Peyer's patch (tissue), 4 donors: ENCODE measurements at regions not wholly inside any gene's neighbourhood (a gene's known extent, or its start where the extent isn't known, plus 50 kb on each side); places are given as distances from the start of the nearest gene placed in this dataset.

Experiments
- DNase-seq, 3 donors: peaks; one replicate each; pipeline ENCODE4 v3.0.0-alpha.2; 2017 to 2019
- H3K27ac ChIP-seq, 4 donors: fragments of 200-600 bp; sonication (generic); one replicate each; pipeline ENCODE4 v1.5.1; 2016 to 2019
- H3K27me3 ChIP-seq, 2 donors: fragments of 200-600 bp; sonication (generic); one replicate each; pipeline ENCODE4 v1.5.1; 2019
- H3K36me3 ChIP-seq, 3 donors: fragments of 200-600 bp; sonication (generic); one replicate each; pipeline ENCODE4 v1.5.1; 2016 to 2019
- H3K4me1 ChIP-seq, 4 donors: fragments of 200-600 bp; sonication (generic); one replicate each; pipeline ENCODE4 v1.5.1; 2016 to 2019
- H3K4me3 ChIP-seq, 4 donors: fragments of 200-600 bp; sonication (generic); 1 replicate in 3 of 4; 2 replicates in 1 of 4; pipeline ENCODE4 v1.5.1; 2016 to 2019; ENCODE audit warnings: mild to moderate bottlenecking in 1 of 4
- H3K9me3 ChIP-seq, 4 donors: fragments of 200-600 bp; sonication (generic); one replicate each; pipeline ENCODE4 v1.5.1; 2016 to 2019; ENCODE audit warnings: mild to moderate bottlenecking in 1 of 4
- POLR2A ChIP-seq, 2 donors: fragments of 450-650 bp; IDR thresholded peaks; one replicate each; pipeline ENCODE4 v1.5.1; 2017; ENCODE audit warnings: antibody characterized with exemption in 2 of 2, mild to moderate bottlenecking in 2 of 2, moderate library complexity in 2 of 2
- TF ChIP-seq, protein P1 (sequence below), 6 experiments: fragments of 450-650 bp in 4 of 6; fragments of 200-600 bp in 2 of 6; sonication (generic) in 1 of 6; IDR thresholded peaks; one replicate each; pipeline ENCODE4 v1.5.1; 2017 to 2019; ENCODE audit warnings: antibody characterized with exemption in 6 of 6, mild to moderate bottlenecking in 3 of 6, moderate library complexity in 1 of 6

DNA sequence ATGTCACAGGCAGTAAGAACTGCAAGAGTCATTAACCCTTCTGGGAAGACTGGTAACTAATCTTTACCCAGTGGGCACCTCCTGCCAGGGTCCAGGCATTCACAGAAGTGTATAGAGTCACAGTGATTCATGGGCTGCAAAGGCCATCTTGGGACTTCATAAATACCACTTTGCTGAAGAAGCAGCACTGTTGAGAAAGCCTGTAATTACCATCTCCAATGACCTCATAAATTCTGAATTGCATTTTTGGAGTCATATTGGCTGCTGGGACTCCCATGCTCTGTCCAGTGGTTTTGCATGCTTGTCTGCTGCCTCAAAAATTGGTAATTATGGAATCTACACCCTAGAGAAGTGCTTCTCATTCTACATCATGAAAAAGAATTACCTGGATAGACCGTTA lies 837.2 kb downstream of the NTRK3 start:
- no peaks in the 10 kb centered on the region for H3K27me3 ChIP-seq
- no peak overlapping the region for H3K27ac ChIP-seq
- H3K9me3 ChIP-seq, result no peaks in the 10 kb centered on the region
- H3K4me1 ChIP-seq, result no peaks in the 10 kb centered on the region
- H3K36me3 ChIP-seq, result no peaks in the 10 kb centered on the region
- TF ChIP-seq, protein P1, sequence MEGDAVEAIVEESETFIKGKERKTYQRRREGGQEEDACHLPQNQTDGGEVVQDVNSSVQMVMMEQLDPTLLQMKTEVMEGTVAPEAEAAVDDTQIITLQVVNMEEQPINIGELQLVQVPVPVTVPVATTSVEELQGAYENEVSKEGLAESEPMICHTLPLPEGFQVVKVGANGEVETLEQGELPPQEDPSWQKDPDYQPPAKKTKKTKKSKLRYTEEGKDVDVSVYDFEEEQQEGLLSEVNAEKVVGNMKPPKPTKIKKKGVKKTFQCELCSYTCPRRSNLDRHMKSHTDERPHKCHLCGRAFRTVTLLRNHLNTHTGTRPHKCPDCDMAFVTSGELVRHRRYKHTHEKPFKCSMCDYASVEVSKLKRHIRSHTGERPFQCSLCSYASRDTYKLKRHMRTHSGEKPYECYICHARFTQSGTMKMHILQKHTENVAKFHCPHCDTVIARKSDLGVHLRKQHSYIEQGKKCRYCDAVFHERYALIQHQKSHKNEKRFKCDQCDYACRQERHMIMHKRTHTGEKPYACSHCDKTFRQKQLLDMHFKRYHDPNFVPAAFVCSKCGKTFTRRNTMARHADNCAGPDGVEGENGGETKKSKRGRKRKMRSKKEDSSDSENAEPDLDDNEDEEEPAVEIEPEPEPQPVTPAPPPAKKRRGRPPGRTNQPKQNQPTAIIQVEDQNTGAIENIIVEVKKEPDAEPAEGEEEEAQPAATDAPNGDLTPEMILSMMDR (IDR thresholded peaks at IDR 0.05), result no peak
- TF ChIP-seq POLR2A (IDR thresholded peaks at IDR 0.05), result no peak
- H3K4me3 ChIP-seq, result no peak overlapping the region
- no peak for DNase-seq

DNA sequence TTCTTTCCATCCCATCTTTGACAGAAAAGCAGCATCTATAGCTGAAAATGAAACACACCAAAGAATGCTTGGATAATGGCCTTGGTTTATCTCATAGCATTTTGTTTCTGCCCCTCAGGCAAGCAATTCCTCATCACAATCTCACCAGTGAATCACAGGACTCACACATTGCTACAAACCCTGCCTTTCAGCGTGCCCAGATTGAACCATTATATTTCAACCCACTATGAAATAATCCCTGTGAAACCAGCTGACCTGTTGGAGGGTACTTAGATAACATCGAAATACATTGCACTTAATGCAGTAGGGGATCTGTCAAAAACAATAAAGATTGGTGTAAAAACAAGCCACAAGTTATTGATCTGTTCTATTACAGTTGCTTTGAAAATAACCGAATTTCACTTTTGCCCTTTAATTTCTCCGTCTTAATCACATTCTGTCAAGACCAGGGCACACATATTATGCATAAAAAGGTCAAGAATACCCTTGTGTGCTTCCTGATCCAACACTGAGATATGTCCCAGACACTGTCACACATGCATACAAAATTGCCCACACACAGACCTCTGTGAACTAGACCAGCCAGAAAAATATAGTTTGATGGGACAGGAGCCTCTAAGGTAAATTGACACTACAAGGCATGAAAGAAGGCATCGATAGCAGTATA lies 839.8 kb downstream of the NTRK3 start:
- no peak overlapping the region for H3K27ac ChIP-seq
- H3K27me3 ChIP-seq, result no peaks in the 10 kb centered on the region
- no peaks in the 10 kb centered on the region for H3K36me3 ChIP-seq
- H3K9me3 ChIP-seq, result no peaks in the 10 kb centered on the region
- DNase-seq, result no peak
- no peak overlapping the region for H3K4me3 ChIP-seq
- H3K4me1 ChIP-seq, result no peaks in the 10 kb centered on the region
- TF ChIP-seq, protein P1 (IDR thresholded peaks at IDR 0.05), result no peak
- no peak for TF ChIP-seq POLR2A (IDR thresholded peaks at IDR 0.05)

DNA sequence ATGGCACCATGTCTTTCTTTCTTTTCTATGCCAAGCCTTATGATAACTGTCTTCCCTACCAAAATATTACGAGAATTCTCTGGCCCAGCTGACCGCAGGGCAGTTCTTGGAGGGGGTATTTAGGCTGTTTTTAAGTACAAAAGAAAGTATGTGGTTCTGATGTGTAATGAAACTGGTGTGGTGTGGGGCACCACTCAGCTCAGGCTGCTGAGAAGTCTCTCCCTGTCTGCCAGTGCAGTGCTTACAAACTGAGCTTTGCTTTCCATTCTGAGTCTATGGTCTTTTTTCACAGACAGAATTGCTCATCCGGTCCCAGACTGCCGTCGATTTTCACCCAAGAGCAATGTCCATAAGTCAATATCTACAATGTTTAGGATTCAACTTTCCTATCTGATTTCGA lies 847.6 kb downstream of the NTRK3 start:
- TF ChIP-seq POLR2A (IDR thresholded peaks at IDR 0.05), result no peak
- Histone ChIP-seq H3K4me3 (no peak overlapping the region), H3K27ac (no peak overlapping the region), H3K36me3 (no peaks in the 10 kb centered on the region), H3K9me3 (no peaks in the 10 kb centered on the region), H3K27me3 (no peaks in the 10 kb centered on the region), H3K4me1 (no peaks in the 10 kb centered on the region)
- no peak for DNase-seq

DNA sequence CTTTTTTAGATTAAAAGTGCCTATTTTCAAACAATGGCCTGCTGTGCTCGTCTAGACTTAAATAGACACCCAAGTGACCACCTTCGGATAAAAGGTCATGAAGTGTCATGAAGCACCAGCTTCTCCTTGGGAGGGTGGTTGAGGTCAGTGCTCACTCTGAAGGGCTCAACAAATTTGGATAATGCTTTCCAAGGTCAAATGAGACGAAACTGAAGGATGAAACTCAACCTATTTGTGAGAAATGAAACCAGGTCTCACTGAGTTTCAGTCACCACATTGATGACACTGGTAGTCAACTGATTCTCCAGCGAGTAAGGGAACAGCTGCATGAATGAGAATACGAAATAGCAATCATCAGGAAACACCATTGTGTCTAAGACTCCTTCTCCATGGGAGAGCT lies 852.6 kb downstream of the NTRK3 start:
- Histone ChIP-seq H3K4me3 (no peak overlapping the region), H3K27ac (no peak overlapping the region), H3K9me3 (no peaks in the 10 kb centered on the region), H3K27me3 (no peaks in the 10 kb centered on the region), H3K36me3 (no peaks in the 10 kb centered on the region), H3K4me1 (no peaks in the 10 kb centered on the region)
- TF ChIP-seq POLR2A (IDR thresholded peaks at IDR 0.05), result no peak
- no peak for DNase-seq

DNA sequence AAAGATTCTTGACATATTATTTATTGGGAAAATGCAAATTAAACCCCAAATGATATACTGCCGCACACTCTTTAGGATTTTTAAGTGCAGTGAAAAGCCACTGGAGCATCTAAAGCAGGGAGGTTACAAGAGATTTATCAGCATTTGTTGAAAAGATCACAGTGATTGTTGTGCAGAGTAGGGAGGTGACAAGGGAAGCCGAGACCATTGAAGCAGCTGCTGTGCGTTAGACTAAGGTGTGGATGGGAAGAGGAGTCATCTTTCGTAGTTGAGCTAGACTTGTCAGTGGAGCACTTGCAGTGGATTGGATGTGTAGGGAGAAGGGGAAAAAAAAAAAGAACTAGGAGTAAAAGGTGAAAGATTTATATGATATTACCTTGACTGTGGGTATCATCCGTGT lies 854.6 kb downstream of the NTRK3 start:
- Histone ChIP-seq H3K27ac (no peak overlapping the region), H3K27me3 (no peaks in the 10 kb centered on the region), H3K36me3 (no peaks in the 10 kb centered on the region), H3K4me3 (no peak overlapping the region), H3K4me1 (no peaks in the 10 kb centered on the region), H3K9me3 (no peaks in the 10 kb centered on the region)
- DNase-seq, result no peak
- TF ChIP-seq POLR2A (IDR thresholded peaks at IDR 0.05), result no peak
- TF ChIP-seq, protein P1 (IDR thresholded peaks at IDR 0.05), result no peak

- Histone ChIP-seq H3K9me3 (no peaks in the 10 kb centered on the region), H3K27me3 (no peaks in the 10 kb centered on the region), H3K4me3 (no peak overlapping the region), H3K36me3 (no peaks in the 10 kb centered on the region), H3K27ac (no peak overlapping the region), H3K4me1 (no peaks in the 10 kb centered on the region)
- DNase-seq, result no peak
- TF ChIP-seq, protein P1 (IDR thresholded peaks at IDR 0.05), result no peak
Measured at GRCh38 chr15:87394676-87395075, 861.9 kb downstream of the NTRK3 start.

- Histone ChIP-seq H3K4me1 (no peaks in the 10 kb centered on the region), H3K4me3 (no peak overlapping the region), H3K27ac (no peak overlapping the region), H3K27me3 (no peaks in the 10 kb centered on the region), H3K36me3 (no peaks in the 10 kb centered on the region), H3K9me3 (no peaks in the 10 kb centered on the region)
- DNase-seq, result no peak
- TF ChIP-seq POLR2A (IDR thresholded peaks at IDR 0.05), result no peak
- TF ChIP-seq, protein P1 (IDR thresholded peaks at IDR 0.05), result no peak
Measured at GRCh38 chr15:87387766-87388165, 868.8 kb downstream of the NTRK3 start.
